HG03135 (cell line): ENCODE measurements at regions not wholly inside any gene's neighbourhood (a gene's known extent, or its start where the extent isn't known, plus 50 kb on each side); places are given as distances from the start of the nearest gene placed in this dataset.

ENCODE experiments used
- ATAC-seq: cut with Tn5 transposase; IDR thresholded peaks from one replicate; pipeline ENCODE4 v1.9.1; 2021; ENCODE audit warnings: mild to moderate bottlenecking, moderate library complexity; ENCODE audit not compliant: unreplicated experiment

DNA sequence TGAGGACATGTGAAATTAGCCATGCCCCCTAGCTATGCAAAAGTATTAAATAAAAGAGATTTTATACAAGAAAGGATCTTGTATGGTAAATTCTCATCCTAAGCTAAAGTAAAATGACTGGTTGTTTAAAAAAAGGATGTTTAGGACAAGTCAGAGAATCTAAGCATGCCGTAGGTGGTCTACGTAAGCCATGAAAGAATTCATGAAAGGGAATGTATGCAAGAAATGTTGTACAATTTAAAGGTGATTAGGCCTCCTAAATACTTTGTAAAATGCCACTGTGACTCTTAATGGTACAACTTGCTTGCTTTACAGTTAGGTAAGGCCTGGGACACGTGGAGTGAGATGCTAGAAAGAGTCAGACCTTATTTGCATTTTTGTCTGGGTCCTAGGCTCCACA lies 209.0 kb downstream of the EFHB start:
- ATAC-seq, result no peak

DNA sequence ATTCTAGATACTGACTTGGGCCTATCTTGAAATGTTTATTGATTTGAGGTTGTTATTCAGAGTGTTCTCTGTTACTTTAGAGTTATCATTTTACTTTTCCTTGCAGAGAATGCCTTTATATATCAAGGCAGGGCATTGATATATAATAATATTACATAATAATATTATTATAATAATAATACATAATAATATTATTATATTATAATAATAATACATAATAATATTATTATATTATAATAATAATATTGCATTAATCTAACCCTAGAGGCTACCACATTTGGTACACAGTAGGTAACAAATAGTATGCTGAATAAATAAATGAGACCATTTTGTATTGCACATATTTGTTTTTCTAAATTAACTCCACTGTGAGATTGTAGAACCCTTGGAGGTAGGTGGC lies 216.3 kb downstream of the EFHB start:
- ATAC-seq, result no peak

DNA sequence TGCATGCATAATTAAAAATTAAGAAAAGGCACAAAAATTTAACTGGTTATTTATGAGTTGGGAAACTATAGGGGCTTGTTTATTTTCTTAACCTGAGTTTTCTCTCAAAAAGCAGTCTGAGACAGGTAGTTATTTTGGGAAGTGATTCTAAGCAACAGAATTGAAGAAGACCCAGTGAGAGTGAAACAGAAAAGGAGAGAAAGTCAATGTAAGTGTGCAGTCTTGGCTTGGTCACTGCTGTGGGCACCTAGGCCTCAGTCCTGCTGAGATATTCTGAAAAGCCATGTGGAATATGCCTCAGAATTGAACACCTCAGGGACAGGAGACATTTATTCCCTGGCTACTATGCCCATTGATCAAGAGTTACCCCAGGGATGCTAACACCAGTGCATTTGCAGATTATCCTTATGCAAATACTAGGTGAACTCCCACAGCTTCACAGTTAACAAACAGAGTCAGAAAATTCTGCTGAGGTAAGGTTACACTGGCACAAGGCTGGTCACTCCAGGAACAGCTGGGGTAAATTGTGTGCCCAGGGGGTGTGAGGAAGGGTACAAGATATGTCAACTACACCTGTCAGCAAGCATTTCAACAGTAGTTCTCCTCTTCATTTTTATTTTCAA lies 222.7 kb downstream of the EFHB start:
- no peak for ATAC-seq

DNA sequence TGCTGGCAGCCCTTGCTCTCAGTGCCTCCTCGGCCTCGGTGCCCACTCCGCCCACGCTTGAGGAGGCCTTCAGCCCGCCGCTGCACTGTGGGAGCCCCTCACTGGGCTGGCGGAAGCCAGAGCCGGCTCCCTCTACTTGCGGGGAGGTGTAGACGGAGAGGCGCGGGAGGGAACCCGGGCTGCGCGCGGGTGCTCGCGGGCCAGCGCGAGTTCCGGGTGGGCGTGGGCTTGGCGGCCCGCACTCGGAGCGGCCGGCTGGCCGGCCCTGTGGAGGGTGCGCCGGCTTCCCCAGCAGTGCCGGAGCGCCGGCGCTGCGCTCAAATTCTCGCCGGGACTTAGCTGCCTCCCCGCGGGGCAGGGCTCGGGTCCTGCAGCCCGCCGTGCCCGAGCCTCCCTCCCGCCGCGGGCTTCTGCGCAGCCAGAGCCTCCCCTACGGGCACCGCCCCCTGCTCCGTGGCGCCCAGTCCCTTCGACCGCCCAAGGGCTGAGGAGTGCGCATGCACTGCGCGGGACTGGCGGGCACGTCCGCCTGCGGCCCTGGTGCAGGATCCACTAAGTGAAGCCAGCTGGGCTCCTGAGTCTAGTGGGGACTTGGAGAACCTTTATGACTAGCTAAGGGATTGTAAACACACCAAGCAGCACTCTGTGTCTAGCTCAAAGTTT lies 231.5 kb downstream of the EFHB start:
- no peak for ATAC-seq

DNA sequence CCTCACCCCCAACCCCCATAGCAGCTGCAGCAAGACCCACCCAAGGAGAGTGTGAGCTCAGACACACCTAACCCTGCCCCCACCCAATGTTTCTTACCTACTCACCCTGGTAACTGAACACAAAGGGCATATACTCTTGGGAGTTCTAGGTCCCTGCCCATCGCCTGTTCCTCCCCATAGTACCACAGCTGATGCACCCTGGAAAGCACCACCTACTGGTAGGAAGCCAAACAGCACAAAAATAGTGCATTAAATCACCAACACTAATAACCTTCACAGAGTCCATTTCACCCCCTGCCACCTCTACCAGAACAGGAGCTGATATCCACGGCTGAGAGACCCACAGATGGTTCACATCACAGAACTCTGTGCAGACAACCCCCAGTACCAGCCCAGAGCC lies 245.2 kb downstream of the EFHB start:
- no peak for ATAC-seq

DNA sequence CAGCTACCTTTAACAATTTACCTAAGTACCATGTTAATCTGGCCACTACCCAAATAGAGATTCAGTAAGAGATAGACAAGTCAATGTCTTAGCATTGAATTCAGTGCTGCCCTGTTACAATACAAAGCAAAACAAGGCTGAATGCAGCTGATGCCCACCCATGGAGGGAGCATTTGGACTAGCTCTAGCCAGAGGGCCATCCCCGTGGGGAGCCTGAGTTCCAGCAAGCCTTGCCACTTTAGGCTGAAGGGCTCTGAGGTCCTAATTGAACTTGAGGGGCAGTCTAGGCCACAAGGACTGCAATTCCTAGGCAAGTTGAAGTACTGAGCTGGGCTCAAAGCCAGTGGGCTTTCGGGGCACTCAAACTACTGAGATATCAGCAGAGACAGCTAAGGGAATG lies 265.9 kb downstream of the EFHB start:
- ATAC-seq, result no peak

DNA sequence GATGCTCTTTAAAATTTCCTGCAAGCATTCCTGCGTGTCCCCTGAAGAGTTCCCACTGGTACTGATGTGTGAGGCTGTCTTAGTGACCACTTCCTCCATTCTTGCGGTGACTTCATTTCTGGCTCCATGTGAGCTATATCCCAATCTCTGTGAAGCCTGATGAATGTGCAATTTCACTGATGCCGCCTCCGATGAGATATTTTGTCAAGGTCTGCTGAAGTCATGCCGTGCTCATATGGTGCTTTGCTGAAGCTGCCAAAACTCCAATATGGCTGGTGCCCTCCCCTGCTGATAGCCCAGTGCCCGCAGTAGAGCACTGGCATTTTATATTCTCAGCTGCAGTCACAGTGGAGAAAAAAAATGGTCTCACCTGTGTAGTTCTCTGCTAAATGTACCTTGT lies 271.5 kb downstream of the EFHB start:
- no peak for ATAC-seq

DNA sequence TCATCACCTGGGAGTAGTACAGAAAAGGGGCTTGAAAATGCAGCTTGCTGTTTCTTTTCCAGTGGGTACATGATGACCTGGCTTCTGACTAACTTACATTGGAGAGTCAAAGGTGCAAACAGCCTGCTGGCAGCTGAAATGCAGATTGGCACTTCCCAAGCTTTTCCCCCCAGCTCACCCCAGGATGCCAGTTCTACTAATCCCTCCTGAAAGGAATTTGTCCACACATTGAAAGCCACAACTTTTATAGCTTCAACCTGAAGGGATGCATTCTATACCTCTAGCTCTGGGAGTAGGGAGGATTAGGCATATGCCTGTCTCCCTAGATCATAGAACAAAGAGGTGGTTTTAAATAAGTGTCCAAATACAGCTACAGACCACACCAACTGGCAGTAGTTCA lies 281.7 kb downstream of the EFHB start:
- no peak for ATAC-seq

DNA sequence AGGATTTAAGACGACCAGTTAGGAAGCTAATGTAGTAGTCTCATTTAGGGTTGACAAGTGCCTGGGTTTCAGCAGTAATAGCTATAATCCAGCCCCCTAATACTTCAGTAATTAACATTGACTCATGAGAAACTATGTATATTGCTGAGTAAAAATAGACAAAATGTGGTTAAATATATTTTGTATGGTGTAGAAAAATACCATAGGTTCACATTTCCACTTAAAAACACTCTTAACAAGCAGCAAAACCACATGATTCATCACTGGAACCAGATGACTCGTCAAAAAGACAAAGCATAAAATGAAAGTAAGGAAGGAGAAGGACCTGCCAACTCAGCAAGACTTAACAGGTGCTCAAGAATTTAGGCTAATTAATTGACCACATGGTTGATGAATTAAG lies 288.9 kb downstream of the EFHB start:
- ATAC-seq, result no peak

DNA sequence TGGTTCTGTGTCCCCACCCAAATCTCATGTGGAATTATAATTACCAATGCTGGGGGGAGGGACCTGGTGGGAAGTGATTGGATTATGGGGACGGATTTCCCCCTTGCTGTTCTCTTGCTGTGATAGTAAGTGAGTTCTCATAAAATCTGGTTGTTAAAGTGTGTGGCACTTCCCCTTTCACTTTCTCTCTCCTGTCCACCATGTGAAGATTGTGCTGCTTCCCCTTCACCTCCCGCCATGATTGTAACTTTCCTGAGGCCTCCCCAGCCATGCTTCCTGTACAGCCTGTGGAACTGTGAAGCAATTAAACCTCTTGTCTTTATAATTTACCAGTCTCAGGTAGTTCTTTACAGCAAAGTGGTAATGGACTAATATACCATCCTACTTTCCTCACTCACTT lies 289.6 kb downstream of the EFHB start:
- no peak for ATAC-seq

DNA sequence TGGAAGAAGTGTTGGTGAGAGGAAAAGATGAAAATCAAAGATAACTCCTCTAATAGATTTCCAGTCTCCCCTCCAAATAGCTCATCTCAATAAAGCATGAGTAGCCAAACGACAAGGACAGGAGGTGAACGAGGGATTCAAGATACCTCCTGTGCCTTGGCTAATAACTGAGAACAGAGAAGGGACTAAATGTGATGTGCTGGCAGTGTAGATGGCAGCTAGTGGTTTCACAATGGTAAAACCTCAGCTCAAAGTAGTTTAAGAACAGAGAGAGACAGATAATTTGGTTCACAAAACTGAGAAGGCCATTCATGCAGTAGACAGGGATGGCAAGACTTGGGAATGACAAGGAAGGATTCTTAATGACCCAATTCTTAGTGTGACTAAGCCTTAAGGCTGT lies 292.6 kb downstream of the EFHB start:
- ATAC-seq, result no peak

DNA sequence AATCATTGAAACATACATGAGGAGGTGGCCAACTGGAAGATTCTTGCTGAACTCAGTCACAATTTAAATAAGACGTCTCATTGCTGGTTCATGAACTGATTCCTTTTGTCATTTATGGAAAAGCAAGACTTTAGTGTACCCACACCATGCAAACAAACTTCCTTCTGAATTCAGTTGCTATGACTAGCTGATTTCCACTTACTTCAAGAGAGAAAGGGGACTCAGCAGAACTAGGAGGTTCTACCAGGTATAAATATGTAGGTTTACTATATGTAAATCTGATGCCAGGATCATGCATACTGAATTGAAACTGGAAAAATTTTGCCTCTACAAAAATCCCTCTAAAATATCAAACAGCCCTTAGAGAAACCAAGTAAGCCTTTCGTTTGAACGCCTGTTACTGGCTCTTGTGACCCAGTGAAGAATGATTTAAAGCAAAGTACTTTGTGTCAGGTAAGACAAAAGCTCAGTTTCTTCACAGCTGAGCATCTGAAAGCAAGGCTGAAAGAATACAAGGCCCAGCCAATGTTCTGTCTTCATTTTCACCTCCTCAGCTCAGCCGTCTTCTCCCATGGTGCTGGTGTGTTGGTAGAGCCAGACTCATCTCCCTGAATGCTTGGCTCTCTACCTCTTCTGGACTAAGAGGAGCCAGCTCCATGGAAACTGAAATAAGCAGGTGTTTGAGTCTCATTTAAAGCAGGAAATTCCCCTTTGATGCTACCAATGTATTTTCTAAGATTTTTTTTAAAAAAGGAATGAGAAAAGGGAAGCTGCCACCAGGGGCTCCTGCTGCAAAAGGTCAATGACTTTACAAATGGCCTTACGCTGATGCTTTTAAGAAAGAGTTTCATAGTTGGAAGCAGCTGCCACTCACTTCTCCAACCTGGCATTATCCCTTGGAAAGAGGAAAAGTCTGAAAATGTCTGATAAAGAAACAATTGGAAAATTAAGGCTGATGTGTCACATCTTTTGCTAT lies 301.6 kb downstream of the EFHB start:
- no peak for ATAC-seq

DNA sequence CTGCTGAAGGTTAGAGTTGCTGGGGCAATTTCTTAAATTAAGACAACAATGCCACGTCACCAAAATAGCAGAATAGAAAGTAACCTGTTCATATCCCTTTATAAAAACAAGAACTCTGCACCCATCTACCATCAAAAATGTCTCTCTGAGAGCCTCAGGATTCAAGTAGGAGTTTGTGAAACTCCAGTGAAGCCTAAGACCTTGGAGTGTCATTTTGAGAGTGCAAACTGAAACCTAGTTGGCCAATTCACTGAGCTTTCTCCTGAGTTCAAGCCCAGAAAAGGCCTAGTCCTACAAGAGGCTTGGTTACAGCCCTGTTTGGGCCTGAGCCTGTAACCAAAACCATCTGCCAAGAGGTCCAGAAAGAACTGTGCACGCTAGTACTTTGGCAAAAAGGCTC lies 335.1 kb downstream of the EFHB start:
- ATAC-seq, result peak; percentile 64

DNA sequence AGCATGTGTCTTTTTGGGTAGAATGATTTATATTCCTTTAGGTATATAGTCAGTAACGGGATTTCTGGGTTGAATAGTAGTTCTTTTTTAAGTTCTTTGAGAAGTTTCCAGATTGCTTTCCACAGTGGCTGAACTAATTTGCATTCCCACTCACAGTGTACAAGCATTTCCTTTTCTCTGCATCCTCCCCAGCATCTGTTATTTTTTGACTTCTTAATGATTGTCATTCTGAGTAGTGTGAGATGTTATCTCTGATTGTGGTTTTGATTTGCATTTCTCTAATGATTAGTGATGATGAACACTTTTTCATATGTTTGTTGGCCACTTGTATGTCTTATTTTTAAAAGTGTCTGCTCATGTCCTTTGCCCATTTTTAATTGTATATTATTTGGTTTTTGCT lies 337.6 kb downstream of the EFHB start:
- ATAC-seq, result peak; percentile 74

DNA sequence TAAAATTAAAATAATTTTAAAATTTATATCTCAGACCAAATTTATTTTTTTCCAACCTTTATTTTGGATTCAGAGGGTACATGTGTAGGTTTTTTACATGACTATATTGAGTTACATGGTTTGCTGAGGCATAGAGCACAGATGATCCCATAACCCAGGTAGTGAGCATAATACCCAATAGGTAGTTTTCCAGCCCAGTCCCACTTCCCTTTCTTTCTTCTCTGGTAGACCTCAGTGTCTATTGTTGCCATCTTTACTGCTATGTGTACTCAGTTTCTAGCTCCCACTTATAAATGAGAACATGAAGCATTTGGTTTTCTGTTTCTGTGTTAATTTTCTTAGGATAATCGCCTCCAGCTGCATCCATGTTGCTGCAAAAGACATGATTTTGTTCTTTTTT lies 338.1 kb downstream of the EFHB start:
- ATAC-seq, result no peak
